ENCODE measurements at regions not wholly inside any gene's neighbourhood (a gene's known extent, or its start where the extent isn't known, plus 50 kb on each side); places are given as distances from the start of the nearest gene placed in this dataset.
"Not testable (repeated sequence)": the region's sequence is repeated elsewhere in the genome, so short reads cannot be mapped to it uniquely, and the experiment has no call there.

- no peak overlapping the region for H3K4me3 ChIP-seq (ENCODE audit: low read depth, low read length)
- TF ChIP-seq MYC (IDR thresholded peaks at IDR 0.05; ENCODE audit: low read depth, low read length) = no peak
- TF ChIP-seq CTCF (IDR thresholded peaks at IDR 0.05; ENCODE audit: low read depth, low read length) = no peak
- no peak for TF ChIP-seq POLR2A (IDR thresholded peaks at IDR 0.05; ENCODE audit: extremely low read depth, insufficient read length)
- TF ChIP-seq MAX (IDR thresholded peaks at IDR 0.05; ENCODE audit: low read depth, low read length) = no peak
These were observed 138.3 kb downstream of the TMEM121 start for GRCh38 chr14:105664691-105665090.

GRCh38 chr14:105665247-105665950 is 139.0 kb downstream of the TMEM121 start:
- TF ChIP-seq CTCF (IDR thresholded peaks at IDR 0.05; ENCODE audit: low read depth, low read length) = no peak
- no peak for TF ChIP-seq MAX (IDR thresholded peaks at IDR 0.05; ENCODE audit: low read depth, low read length)
- TF ChIP-seq MYC (IDR thresholded peaks at IDR 0.05; ENCODE audit: low read depth, low read length) = no peak
- no peak for TF ChIP-seq POLR2A (IDR thresholded peaks at IDR 0.05; ENCODE audit: extremely low read depth, insufficient read length)
- no peak for DNase-seq (ENCODE audit: low read depth)
- H3K4me3 ChIP-seq (ENCODE audit: low read depth, low read length) = no peak overlapping the region

More at GRCh38 chr14:105664691-105665090, 138.3 kb downstream of the TMEM121 start:
- DNase-seq (ENCODE audit: low read depth) = no peak

- no peak for DNase-seq (ENCODE audit: low read depth)
- TF ChIP-seq MYC (IDR thresholded peaks at IDR 0.05; ENCODE audit: low read depth, low read length) = no peak
- no peak for TF ChIP-seq CTCF (IDR thresholded peaks at IDR 0.05; ENCODE audit: low read depth, low read length)
- no peak for TF ChIP-seq POLR2A (IDR thresholded peaks at IDR 0.05; ENCODE audit: extremely low read depth, insufficient read length)
- TF ChIP-seq MAX (IDR thresholded peaks at IDR 0.05; ENCODE audit: low read depth, low read length) = no peak
- no peak overlapping the region for H3K4me3 ChIP-seq (ENCODE audit: low read depth, low read length)
These were observed 139.5 kb downstream of the TMEM121 start for GRCh38 chr14:105665951-105666277.

- DNase-seq (ENCODE audit: low read depth) = no peak
- no peak for TF ChIP-seq POLR2A (IDR thresholded peaks at IDR 0.05; ENCODE audit: extremely low read depth, insufficient read length)
- no peak overlapping the region for H3K4me3 ChIP-seq (ENCODE audit: low read depth, low read length)
These were observed 140.0 kb downstream of the TMEM121 start for GRCh38 chr14:105666420-105666819.

- H3K4me3 ChIP-seq (ENCODE audit: low read depth, low read length) = not testable (repeated sequence)
These were observed 140.7 kb downstream of the TMEM121 start for GRCh38 chr14:105666991-105667662.

GRCh38 chr14:105667663-105668020 is 141.3 kb downstream of the TMEM121 start:
- DNase-seq (ENCODE audit: low read depth) = not testable (repeated sequence)

More at GRCh38 chr14:105666991-105667662, 140.7 kb downstream of the TMEM121 start:
- not testable (repeated sequence) for DNase-seq (ENCODE audit: low read depth)

GRCh38 chr14:105668021-105668420 is 141.6 kb downstream of the TMEM121 start:
- not testable (repeated sequence) for H3K4me3 ChIP-seq (ENCODE audit: low read depth, low read length); DNase-seq (ENCODE audit: low read depth)

More at GRCh38 chr14:105667663-105668020, 141.3 kb downstream of the TMEM121 start:
- not testable (repeated sequence) for H3K4me3 ChIP-seq (ENCODE audit: low read depth, low read length)

- H3K4me3 ChIP-seq (ENCODE audit: low read depth, low read length); DNase-seq (ENCODE audit: low read depth): not testable (repeated sequence)
These were observed 142.3 kb downstream of the TMEM121 start for GRCh38 chr14:105668471-105669230.

GRCh38 chr14:105669231-105669610 is 142.8 kb downstream of the TMEM121 start:
- DNase-seq (ENCODE audit: low read depth); H3K4me3 ChIP-seq (ENCODE audit: low read depth, low read length): not testable (repeated sequence)

- not testable (repeated sequence) for DNase-seq (ENCODE audit: low read depth); H3K4me3 ChIP-seq (ENCODE audit: low read depth, low read length)
These were observed 143.3 kb downstream of the TMEM121 start for GRCh38 chr14:105669646-105670045.

- not testable (repeated sequence) for DNase-seq (ENCODE audit: low read depth); H3K4me3 ChIP-seq (ENCODE audit: low read depth, low read length)
These were observed 146.2 kb downstream of the TMEM121 start for GRCh38 chr14:105672450-105673200.

GRCh38 chr14:105675433-105675832 is 149.1 kb downstream of the TMEM121 start:
- H3K4me3 ChIP-seq (ENCODE audit: low read depth, low read length); DNase-seq (ENCODE audit: low read depth): not testable (repeated sequence)

All from NB4 (cell line).